SK-N-SH (cell line): ENCODE measurements at regions not wholly inside any gene's neighbourhood (a gene's known extent, or its start where the extent isn't known, plus 50 kb on each side); places are given as distances from the start of the nearest gene placed in this dataset.

Experiments used
- CTCF ChIA-PET: fragments of 300-600, 350-600 bp; formaldehyde crosslinking; extraction: SDS; loops from one replicate; lab custom pipeline; 2021; lab: Yijun Ruan, JAX
- POLR2A ChIA-PET: fragments of 350-600 bp; sonication (Branson Sonifier 250); formaldehyde crosslinking; extraction: SDS; loops from one replicate; lab custom pipeline; 2020; ENCODE audit warnings: antibody characterized with exemption, inconsistent platforms; lab: Yijun Ruan, JAX
- DNase-seq: peaks from one replicate; pipeline ENCODE4 v3.0.0; 2012
- H2AFZ ChIP-seq: fragments of 200-600 bp; sonication (generic); 2 replicates; pipeline ENCODE4 v1.8.1; 2016; ENCODE audit warnings: antibody characterized with exemption, mild to moderate bottlenecking, low read depth
- H3F3A ChIP-seq: fragments of 200-600 bp; sonication (generic); replicated peaks from 2 replicates; pipeline ENCODE3; 2016; ENCODE audit warnings: antibody characterized with exemption, mild to moderate bottlenecking; ENCODE audit not compliant: insufficient read depth
- H3K27ac ChIP-seq, 2 experiments: fragments of 200-500 bp in 1 of 2; fragments of 200-600 bp in 1 of 2; sonication (Bioruptor generic) in 1 of 2; sonication (generic), shearing (Covaris generic) in 1 of 2; 2 replicates each; pipeline versions ENCODE4 v1.5.1 to v1.6.1; 2014 to 2016; ENCODE audit warnings: low read depth in 2 of 2, inconsistent platforms in 1 of 2, low read length in 1 of 2, mild to moderate bottlenecking in 1 of 2, mixed read lengths in 1 of 2
- H3K27me3 ChIP-seq: fragments of 200-600 bp; sonication (generic), shearing (Covaris generic); 2 replicates; pipeline ENCODE4 v1.6.1; 2016; ENCODE audit warnings: mixed run types; ENCODE audit not compliant: insufficient read depth
- H3K36me3 ChIP-seq, 2 experiments: fragments of 200-500 bp in 1 of 2; fragments of 200-600 bp in 1 of 2; sonication (Bioruptor generic) in 1 of 2; sonication (generic) in 1 of 2; replicated peaks in 1 of 2; 2 replicates each; pipeline versions ENCODE3 to v1.5.1; 2014 to 2016; ENCODE audit warnings: low read length in 1 of 2, mild to moderate bottlenecking in 1 of 2; ENCODE audit not compliant: insufficient read depth in 2 of 2, control insufficient read depth in 1 of 2
- H3K4me1 ChIP-seq, 2 experiments: fragments of 200-500 bp in 1 of 2; fragments of 200-600 bp in 1 of 2; sonication (Bioruptor generic) in 1 of 2; sonication (generic), shearing (Covaris generic) in 1 of 2; 2 replicates each; pipeline versions ENCODE4 v1.5.1 to v1.6.1; 2014 to 2016; ENCODE audit warnings: low read depth in 1 of 2, low read length in 1 of 2, mixed run types in 1 of 2; ENCODE audit not compliant: insufficient read depth in 2 of 2, control insufficient read depth in 1 of 2
- H3K4me2 ChIP-seq: fragments of 200-600 bp; sonication (generic), shearing (Covaris generic); 2 replicates; pipeline ENCODE4 v1.6.1; 2017; ENCODE audit warnings: mixed run types
- H3K4me3 ChIP-seq, 2 experiments: fragments of 200-500 bp in 1 of 2; fragments of 200-600 bp in 1 of 2; sonication (Bioruptor generic) in 1 of 2; sonication (generic), shearing (Covaris generic) in 1 of 2; 2 replicates each; pipeline versions ENCODE4 v1.5.1 to v1.8.1; 2014 to 2016; ENCODE audit warnings: low read depth in 2 of 2, inconsistent platforms in 1 of 2, low read length in 1 of 2, mild to moderate bottlenecking in 1 of 2, mixed read lengths in 1 of 2, moderate library complexity in 1 of 2
- H3K79me2 ChIP-seq: fragments of 200-600 bp; sonication (generic); 2 replicates; pipeline ENCODE4 v1.8.1; 2017; ENCODE audit warnings: mild to moderate bottlenecking; ENCODE audit not compliant: insufficient read depth
- H3K9ac ChIP-seq: fragments of 200-600 bp; sonication (generic); 2 replicates; pipeline ENCODE4 v1.6.1; 2017; ENCODE audit warnings: mixed run types
- H3K9me2 ChIP-seq: fragments of 200-600 bp; sonication (generic); 2 replicates; pipeline ENCODE4 v1.6.1; 2017; ENCODE audit warnings: mixed run types
- H3K9me3 ChIP-seq: fragments of 200-600 bp; sonication (generic); 2 replicates; pipeline ENCODE4 v1.6.1; 2017; ENCODE audit warnings: mixed run types, mild to moderate bottlenecking, moderate library complexity
- H4K20me1 ChIP-seq: fragments of 200-600 bp; sonication (generic); 2 replicates; pipeline ENCODE4 v1.6.1; 2017; ENCODE audit warnings: mild to moderate bottlenecking, mixed run types; ENCODE audit not compliant: insufficient read depth
- EP300 ChIP-seq, 2 experiments: IDR thresholded peaks; 2 replicates each; pipeline versions ENCODE4 v1.4.0 to v1.6.1; 2012; ENCODE audit warnings: borderline replicate concordance in 1 of 2, low read depth in 1 of 2, low read length in 1 of 2
- EZH2phosphoT487 ChIP-seq: fragments of 200-600 bp; sonication (generic); IDR thresholded peaks from 2 replicates; pipeline ENCODE4 v1.6.1; 2017; ENCODE audit warnings: low read depth, mixed run types, mild to moderate bottlenecking, antibody characterized with exemption, moderate library complexity, borderline replicate concordance
- FOSL2 ChIP-seq: IDR thresholded peaks from 2 replicates; pipeline ENCODE4 v1.4.0; 2012; ENCODE audit warnings: low read depth, mild to moderate bottlenecking, moderate library complexity, borderline replicate concordance
- GATA2 ChIP-seq: sonication (generic); formaldehyde crosslinking; IDR thresholded peaks from 2 replicates; pipeline ENCODE4 v1.5.0; 2020; ENCODE audit warnings: mild to moderate bottlenecking, missing genetic modification reagents
- MEF2A ChIP-seq: IDR thresholded peaks from 2 replicates; pipeline ENCODE4 v1.4.0; 2012; ENCODE audit warnings: low read depth, borderline replicate concordance
- MXI1 ChIP-seq: IDR thresholded peaks from 2 replicates; pipeline ENCODE4 v1.6.1; 2012; ENCODE audit warnings: mild to moderate bottlenecking, low read depth, low read length, improper control_type of control experiment
- NFIC ChIP-seq: IDR thresholded peaks from 2 replicates; pipeline ENCODE4 v1.4.0; 2012; ENCODE audit warnings: borderline replicate concordance
- NRF1 ChIP-seq: IDR thresholded peaks from 2 replicates; pipeline ENCODE4 v1.6.1; 2012; ENCODE audit warnings: low read depth, mild to moderate bottlenecking, low read length
- POLR2AphosphoS5 ChIP-seq: IDR thresholded peaks from 2 replicates; pipeline ENCODE4 v1.6.1; 2012; ENCODE audit warnings: low read depth, low read length
- RAD21 ChIP-seq: IDR thresholded peaks from 2 replicates; pipeline ENCODE4 v1.6.1; 2012; ENCODE audit warnings: mild to moderate bottlenecking, low read length
- RCOR1 ChIP-seq: fragments of 150-350 bp; IDR thresholded peaks from 2 replicates; pipeline ENCODE4 v1.6.1; 2017; ENCODE audit warnings: antibody characterized with exemption, low read length
- RFX5 ChIP-seq: IDR thresholded peaks from 2 replicates; pipeline ENCODE4 v1.6.1; 2012; ENCODE audit warnings: mild to moderate bottlenecking, improper control_type of control experiment, low read length
- RXRA ChIP-seq: IDR thresholded peaks from 2 replicates; pipeline ENCODE4 v1.4.0; 2012; ENCODE audit warnings: low read depth, mild to moderate bottlenecking, borderline replicate concordance
- SMC3 ChIP-seq: IDR thresholded peaks from 2 replicates; pipeline ENCODE4 v1.6.1; 2012; ENCODE audit warnings: low read depth, low read length, improper control_type of control experiment
- TAF1 ChIP-seq: IDR thresholded peaks from 2 replicates; pipeline ENCODE4 v1.6.1; 2012; ENCODE audit warnings: low read depth, mild to moderate bottlenecking, low read length, moderate library complexity, borderline replicate concordance
- TCF12 ChIP-seq: IDR thresholded peaks from 2 replicates; pipeline ENCODE4 v1.4.0; 2012
- TEAD4 ChIP-seq: IDR thresholded peaks from 2 replicates; pipeline ENCODE4 v1.4.0; 2012; ENCODE audit warnings: mild to moderate bottlenecking, borderline replicate concordance; ENCODE audit not compliant: insufficient read depth
- YY1 ChIP-seq: IDR thresholded peaks from 2 replicates; pipeline ENCODE4 v1.4.0; 2012; ENCODE audit warnings: low read depth, mild to moderate bottlenecking
- WGBS: methylation state at CpG from one replicate; pipeline ENCODE4 v1.1.6; 2017; ENCODE audit warnings: low lambda C conversion rate; 5-methylcytosine and 5-hydroxymethylcytosine counted together
- TF ChIP-seq, protein P1 (sequence below): fragments of 150-350 bp; IDR thresholded peaks from 2 replicates; pipeline ENCODE4 v1.6.1; 2017; ENCODE audit warnings: antibody characterized with exemption, low read length, low read depth, borderline replicate concordance

DNA sequence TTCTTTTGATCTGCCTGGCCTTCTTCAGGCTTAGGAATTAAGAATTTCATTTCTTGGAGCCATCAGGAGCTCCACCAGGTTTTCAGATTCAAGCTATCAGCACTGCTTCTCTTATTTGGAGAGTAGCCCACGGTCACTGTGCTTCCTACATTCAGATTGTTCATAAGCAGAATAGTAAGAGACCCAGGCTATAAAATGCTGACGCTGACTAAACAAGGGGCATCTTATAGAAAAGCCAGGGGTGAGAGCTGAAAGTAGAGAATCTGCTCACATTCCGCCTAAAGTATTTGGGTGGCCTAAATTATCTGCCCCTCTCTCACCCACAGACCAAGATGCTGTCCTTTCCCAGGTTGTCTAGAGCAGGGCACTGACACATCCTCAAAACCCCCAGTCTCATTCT lies 120.3 kb upstream of the SULT1C3 start (continued):
- TF ChIP-seq RCOR1: no peak
- TF ChIP-seq, protein P1, sequence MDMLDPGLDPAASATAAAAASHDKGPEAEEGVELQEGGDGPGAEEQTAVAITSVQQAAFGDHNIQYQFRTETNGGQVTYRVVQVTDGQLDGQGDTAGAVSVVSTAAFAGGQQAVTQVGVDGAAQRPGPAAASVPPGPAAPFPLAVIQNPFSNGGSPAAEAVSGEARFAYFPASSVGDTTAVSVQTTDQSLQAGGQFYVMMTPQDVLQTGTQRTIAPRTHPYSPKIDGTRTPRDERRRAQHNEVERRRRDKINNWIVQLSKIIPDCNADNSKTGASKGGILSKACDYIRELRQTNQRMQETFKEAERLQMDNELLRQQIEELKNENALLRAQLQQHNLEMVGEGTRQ: no peak
- TF ChIP-seq MXI1: no peak
- TF ChIP-seq RFX5: no peak
- no peak for TF ChIP-seq NFIC
- TF ChIP-seq GATA2 (CRISPR knock-in tag): no peak
- no peak for TF ChIP-seq RXRA

DNA sequence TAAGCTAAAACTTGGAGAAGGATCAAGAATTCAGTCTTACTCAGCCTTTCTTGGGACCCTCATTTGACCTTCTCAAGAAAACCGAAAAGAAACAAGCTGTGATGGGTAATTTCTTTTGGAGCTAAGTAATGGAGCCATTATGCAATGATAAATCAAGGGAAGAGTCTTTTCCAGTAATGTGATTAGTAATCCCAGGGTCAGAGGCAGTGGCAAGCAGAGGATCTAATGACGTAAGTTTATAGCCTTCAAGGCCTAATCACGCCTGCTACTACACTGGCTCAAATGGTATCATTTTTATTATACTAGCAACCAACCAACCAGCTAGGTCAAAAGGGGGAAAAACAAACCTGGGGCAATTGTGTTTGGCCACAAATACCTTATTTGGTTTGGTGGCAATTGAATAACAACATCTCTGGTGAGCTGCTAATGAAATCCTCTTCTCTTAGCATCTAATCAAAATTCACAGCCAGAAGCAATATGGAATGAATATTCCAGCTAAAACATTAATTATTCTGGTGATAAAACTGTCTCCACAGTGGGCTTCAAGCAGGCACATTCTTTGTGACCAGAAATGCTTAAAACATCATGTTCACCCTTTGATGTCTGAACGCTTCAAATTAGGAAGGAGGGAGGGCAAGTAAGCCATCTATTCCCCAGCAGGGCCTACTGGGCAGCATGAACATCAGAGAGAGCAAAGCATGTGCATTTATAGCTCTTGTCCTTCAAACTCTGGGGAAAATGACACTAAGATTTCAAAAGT lies 114.9 kb upstream of the SULT1C3 start:
- H3K9me2 ChIP-seq: no peaks in the 10 kb centered on the region
- no peak for TF ChIP-seq POLR2AphosphoS5
- no peak for TF ChIP-seq SMC3
- TF ChIP-seq TEAD4: no peak
- no peak for TF ChIP-seq RFX5
- TF ChIP-seq EP300 (IDR thresholded peaks at IDR 0.05; ENCODE audit: borderline replicate concordance in 1 of 2, low read depth in 1 of 2, low read length in 1 of 2): no peak
- TF ChIP-seq YY1: no peak
- no peak for TF ChIP-seq EZH2phosphoT487
- no peak for TF ChIP-seq NFIC
- no peak for TF ChIP-seq FOSL2
- TF ChIP-seq RCOR1: no peak
- TF ChIP-seq MEF2A: no peak
- no peak for TF ChIP-seq MXI1
- TF ChIP-seq GATA2 (CRISPR knock-in tag): no peak
- TF ChIP-seq, all 33 proteins: peak for 0
- Histone ChIP-seq H3K9me3 (no peaks in the 10 kb centered on the region), H4K20me1 (no peaks in the 10 kb centered on the region), H3F3A (no peaks in the 10 kb centered on the region), H3K9ac (no peak overlapping the region), H3K4me3 (no peak overlapping the region), H3K27ac (no peak overlapping the region), H3K4me2 (no peak overlapping the region), H2AFZ (no peak overlapping the region), H3K27me3 (no peaks in the 10 kb centered on the region), H3K4me1 (no peaks in the 10 kb centered on the region; a peak in 1 of 4 replicates), H3K36me3 (no peaks in the 10 kb centered on the region), H3K79me2 (no peaks in the 10 kb centered on the region)
- ChIA-PET POLR2A (no interaction called here), CTCF (no interaction called here)
- DNase-seq: no peak
- WGBS: 66% methylated on average over 4 of the region's 4 CpGs

DNA sequence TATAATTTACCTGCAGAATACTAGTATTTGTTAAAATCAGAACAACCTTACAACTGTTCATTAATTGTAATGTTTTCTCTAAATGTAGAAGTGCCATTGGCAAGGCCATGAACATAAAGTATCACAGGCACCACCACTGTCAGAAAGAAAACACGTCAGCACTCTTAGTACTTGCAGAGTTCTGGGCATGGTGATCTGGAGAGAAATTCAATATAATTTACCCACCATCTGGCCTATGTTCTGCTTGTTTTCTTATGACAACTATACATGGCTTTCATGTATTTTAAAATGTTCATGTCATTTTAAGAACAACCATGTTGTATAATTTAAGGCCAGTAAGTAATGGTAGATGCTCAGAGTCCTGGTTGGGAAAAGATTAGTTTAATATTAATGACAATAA lies 114.2 kb upstream of the SULT1C3 start:
- Histone ChIP-seq H3K27me3 (no peaks in the 10 kb centered on the region), H2AFZ (no peak overlapping the region), H3K4me1 (no peaks in the 10 kb centered on the region; a peak in 1 of 4 replicates), H3F3A (no peaks in the 10 kb centered on the region), H3K9ac (no peak overlapping the region), H3K9me2 (no peaks in the 10 kb centered on the region), H4K20me1 (no peaks in the 10 kb centered on the region), H3K4me3 (no peak overlapping the region), H3K9me3 (no peaks in the 10 kb centered on the region), H3K79me2 (no peaks in the 10 kb centered on the region), H3K36me3 (no peaks in the 10 kb centered on the region), H3K4me2 (no peak overlapping the region), H3K27ac (no peak overlapping the region)
- no peak for DNase-seq
- CTCF ChIA-PET: no interaction called here
- WGBS: 43% methylated on average over 1 of the region's 1 CpG
- POLR2A ChIA-PET: no interaction called here
- TF ChIP-seq NRF1 (no peak), RCOR1 (no peak), TAF1 (no peak), RAD21 (no peak), TCF12 (no peak)
- TF ChIP-seq, protein P1: no peak
- TF ChIP-seq, all 33 proteins: peak for 0
